ENCODE measurements at regions not wholly inside any gene's neighbourhood (a gene's known extent, or its start where the extent isn't known, plus 50 kb on each side); places are given as distances from the start of the nearest gene placed in this dataset.

GRCh38 chr3:110006913-110007312 is 669.6 kb upstream of the DPPA4 start:
- no peak for DNase-seq
- no peak overlapping the region for H3K27ac ChIP-seq
- no peaks in the 10 kb centered on the region for H3K27me3 ChIP-seq
- TF ChIP-seq POLR2A (IDR thresholded peaks at IDR 0.05) (no peak), CTCF (IDR thresholded peaks at IDR 0.05) (no peak)
- 63 to 67% (median 65%) methylated on average over 3 of the region's 3 CpGs for WGBS, 4 donors
- no peaks in the 10 kb centered on the region for H3K9me3 ChIP-seq (replicated peaks in 1 of 3)
- H3K4me1 ChIP-seq (replicated peaks in 1 of 2): no peaks in the 10 kb centered on the region
- no peak overlapping the region for H3K4me3 ChIP-seq
- H3K36me3 ChIP-seq (replicated peaks in 1 of 2): no peaks in the 10 kb centered on the region
- intact Hi-C loops (cut with DNase I): no loop called here

GRCh38 chr3:110015231-110015963 is 678.1 kb upstream of the DPPA4 start:
- H3K36me3 ChIP-seq (replicated peaks in 1 of 2): no peaks in the 10 kb centered on the region
- H3K27ac ChIP-seq: no peak overlapping the region
- intact Hi-C loops (cut with DNase I): no loop called here
- no peaks in the 10 kb centered on the region for H3K27me3 ChIP-seq
- no peaks in the 10 kb centered on the region for H3K9me3 ChIP-seq (replicated peaks in 1 of 3)
- 79 to 84% (median 81%) methylated on average over 4 of the region's 4 CpGs for WGBS, 4 donors
- no peak for TF ChIP-seq CTCF (IDR thresholded peaks at IDR 0.05)
- no peak for TF ChIP-seq POLR2A (IDR thresholded peaks at IDR 0.05)
- no peak overlapping the region for H3K4me3 ChIP-seq
- H3K4me1 ChIP-seq (replicated peaks in 1 of 2): no peaks in the 10 kb centered on the region
- no peak for DNase-seq

- WGBS, 4 donors: 45 to 50% (median 47%) methylated on average over 3 of the region's 3 CpGs
- no peak overlapping the region for H3K4me3 ChIP-seq
- H3K27me3 ChIP-seq: no peaks in the 10 kb centered on the region
- no peak for DNase-seq
- no peak overlapping the region for H3K27ac ChIP-seq
- no peaks in the 10 kb centered on the region for H3K36me3 ChIP-seq (replicated peaks in 1 of 2)
- TF ChIP-seq CTCF (IDR thresholded peaks at IDR 0.05) (no peak), POLR2A (IDR thresholded peaks at IDR 0.05) (no peak)
- intact Hi-C loops (cut with DNase I): no loop called here
- no peaks in the 10 kb centered on the region for H3K9me3 ChIP-seq (replicated peaks in 1 of 3)
- no peaks in the 10 kb centered on the region for H3K4me1 ChIP-seq (replicated peaks in 1 of 2)
Measured at GRCh38 chr3:110016235-110016815, 679.0 kb upstream of the DPPA4 start.

- intact Hi-C loops (cut with DNase I): no loop called here
- Histone ChIP-seq H3K27me3 (no peaks in the 10 kb centered on the region), H3K9me3 (replicated peaks in 1 of 3) (no peaks in the 10 kb centered on the region), H3K36me3 (replicated peaks in 1 of 2) (no peaks in the 10 kb centered on the region), H3K4me3 (no peak overlapping the region), H3K4me1 (replicated peaks in 1 of 2) (no peaks in the 10 kb centered on the region), H3K27ac (no peak overlapping the region)
- no peak for DNase-seq
- TF ChIP-seq CTCF (IDR thresholded peaks at IDR 0.05): no peak
- no peak for TF ChIP-seq POLR2A (IDR thresholded peaks at IDR 0.05)
Measured at GRCh38 chr3:110017304-110017703, 680.0 kb upstream of the DPPA4 start.
